H1 (cell line): ENCODE measurements at regions not wholly inside any gene's neighbourhood (a gene's known extent, or its start where the extent isn't known, plus 50 kb on each side); places are given as distances from the start of the nearest gene placed in this dataset.

Experiments
- CTCF ChIA-PET: fragments of 300-600 bp; sonication (Branson Sonifier 250); formaldehyde crosslinking; loops from one replicate; lab custom pipeline; 2021; ENCODE audit not compliant: partially characterized antibody; lab: Charles Lee
- POLR2A ChIA-PET: fragments of 300-600 bp; sonication (Branson Sonifier 250); formaldehyde crosslinking; loops from one replicate; lab custom pipeline; 2021; ENCODE audit warnings: inconsistent platforms; ENCODE audit not compliant: partially characterized antibody; lab: Charles Lee
- DNase-seq, 2 experiments: peaks; one replicate each; pipeline versions ENCODE4 v3.0.0 to v3.0.0-alpha.2; 2010 to 2022; ENCODE audit warnings: low spot score in 2 of 2, low read depth in 1 of 2, mixed read lengths in 1 of 2
- FAIRE-seq: peaks from 2 replicates; lab custom pipeline; 2011; peaks lifted over from hg19 to GRCh38; lab: Jason Lieb, UNC
- H2AFZ ChIP-seq: 2 replicates; pipeline ENCODE4 v1.8.1; 2012; ENCODE audit warnings: low read length, inconsistent platforms
- H2AK5ac ChIP-seq: 2 replicates; pipeline ENCODE4 v1.6.1; 2013; ENCODE audit warnings: low read depth, low read length
- H2BK120ac ChIP-seq: replicated peaks from 2 replicates; pipeline ENCODE3; 2013; ENCODE audit warnings: low read depth, low read length, inconsistent platforms
- H2BK12ac ChIP-seq: 2 replicates; pipeline ENCODE4 v1.6.1; 2013; ENCODE audit warnings: low read depth, low read length
- H2BK15ac ChIP-seq: 2 replicates; pipeline ENCODE4 v1.6.1; 2013; ENCODE audit warnings: low read length
- H2BK20ac ChIP-seq: 2 replicates; pipeline ENCODE4 v1.6.1; 2013; ENCODE audit warnings: low read length
- H2BK5ac ChIP-seq: 2 replicates; pipeline ENCODE4 v1.6.1; 2013; ENCODE audit warnings: low read depth, low read length
- H3K14ac ChIP-seq: 2 replicates; pipeline ENCODE4 v1.6.1; 2013; ENCODE audit warnings: inconsistent platforms; ENCODE audit not compliant: insufficient read length
- H3K18ac ChIP-seq: 2 replicates; pipeline ENCODE4 v1.6.1; 2013; ENCODE audit warnings: low read length; ENCODE audit errors: extremely low read depth
- H3K23ac ChIP-seq: 2 replicates; pipeline ENCODE4 v1.6.1; 2013; ENCODE audit warnings: inconsistent platforms; ENCODE audit not compliant: insufficient read length
- H3K23me2 ChIP-seq: 2 replicates; pipeline ENCODE4 v1.6.1; 2013; ENCODE audit warnings: low read depth, low read length
- H3K27ac ChIP-seq: 2 replicates; pipeline ENCODE4 v1.6.1; 2011; ENCODE audit warnings: low read depth, low read length, inconsistent platforms
- H3K27me3 ChIP-seq, 4 experiments: replicated peaks in 1 of 4; 1 replicate in 1 of 4; 2 replicates in 3 of 4; pipeline versions ENCODE4 v1.6.1 to v1.8.1; 2011 to 2013; ENCODE audit warnings: low read length in 3 of 4, mild to moderate bottlenecking in 3 of 4, inconsistent platforms in 2 of 4, mixed read lengths in 2 of 4, moderate library complexity in 1 of 4; ENCODE audit not compliant: control insufficient read depth in 3 of 4, insufficient read depth in 3 of 4; ENCODE audit errors: extremely low read depth in 1 of 4
- H3K36me3 ChIP-seq, 4 experiments: 2 replicates each; pipeline versions ENCODE4 v1.6.1 to v1.8.1; 2011 to 2013; ENCODE audit warnings: mild to moderate bottlenecking in 4 of 4, low read length in 3 of 4, moderate library complexity in 2 of 4, control low read depth in 1 of 4, inconsistent platforms in 1 of 4; ENCODE audit not compliant: insufficient read depth in 4 of 4, control insufficient read depth in 2 of 4
- H3K4ac ChIP-seq: replicated peaks from 2 replicates; pipeline ENCODE3; 2013; ENCODE audit warnings: low read length, low read depth, mixed read lengths, inconsistent platforms; ENCODE audit not compliant: insufficient read length
- H3K4me1 ChIP-seq, 4 experiments: replicated peaks in 1 of 4; 1 replicate in 1 of 4; 2 replicates in 3 of 4; pipeline versions ENCODE4 v1.6.1 to v1.8.1; 2011 to 2013; ENCODE audit warnings: low read length in 3 of 4, inconsistent platforms in 2 of 4, mixed read lengths in 1 of 4; ENCODE audit not compliant: insufficient read depth in 4 of 4, control insufficient read depth in 3 of 4
- H3K4me2 ChIP-seq, 2 experiments: 2 replicates each; pipeline versions ENCODE4 v1.6.1 to v1.8.1; 2011 to 2013; ENCODE audit warnings: low read depth in 2 of 2, low read length in 2 of 2, control low read depth in 1 of 2, inconsistent platforms in 1 of 2, mild to moderate bottlenecking in 1 of 2; ENCODE audit not compliant: insufficient read depth in 1 of 2
- H3K4me3 ChIP-seq, 4 experiments: fragments of 200-600, 300-600 bp in 1 of 4; sonication (generic), shearing (Covaris generic), sonication (Bioruptor Twin) in 1 of 4; 2 replicates each; pipeline versions ENCODE4 v1.5.1 to v1.8.1; 2011 to 2016; ENCODE audit warnings: low read length in 4 of 4, low read depth in 3 of 4, control low read depth in 2 of 4, inconsistent platforms in 2 of 4, mild to moderate bottlenecking in 2 of 4, mixed read lengths in 1 of 4, moderate library complexity in 1 of 4; ENCODE audit not compliant: insufficient read depth in 2 of 4; ENCODE audit errors: extremely low read depth in 1 of 4
- H3K56ac ChIP-seq: replicated peaks from 2 replicates; pipeline ENCODE3; 2013; ENCODE audit warnings: low read depth, mild to moderate bottlenecking, mixed read lengths, low read length, inconsistent platforms; ENCODE audit not compliant: insufficient read length
- H3K79me1 ChIP-seq: 2 replicates; pipeline ENCODE4 v1.6.1; 2013; ENCODE audit warnings: low read depth, low read length, control low read depth
- H3K79me2 ChIP-seq, 2 experiments: 2 replicates each; pipeline versions ENCODE4 v1.6.1 to v1.8.1; 2012 to 2013; ENCODE audit warnings: low read length in 2 of 2, mild to moderate bottlenecking in 2 of 2, inconsistent platforms in 1 of 2; ENCODE audit not compliant: insufficient read depth in 2 of 2, control insufficient read depth in 1 of 2
- H3K9ac ChIP-seq, 4 experiments: replicated peaks in 1 of 4; 1 replicate in 1 of 4; 2 replicates in 3 of 4; pipeline versions ENCODE4 v1.6.1 to v1.8.1; 2011 to 2013; ENCODE audit warnings: low read depth in 3 of 4, low read length in 3 of 4, control low read depth in 2 of 4, mild to moderate bottlenecking in 2 of 4, moderate library complexity in 2 of 4, inconsistent platforms in 1 of 4; ENCODE audit errors: extremely low read depth in 1 of 4
- H3K9me3 ChIP-seq, 2 experiments: 2 replicates each; pipeline versions ENCODE4 v1.6.1 to v1.8.1; 2012 to 2013; ENCODE audit warnings: mild to moderate bottlenecking in 2 of 2, moderate library complexity in 2 of 2, control low read depth in 1 of 2, inconsistent platforms in 1 of 2, low read depth in 1 of 2, low read length in 1 of 2, mixed read lengths in 1 of 2; ENCODE audit not compliant: insufficient read depth in 2 of 2
- H4K20me1 ChIP-seq, 2 experiments: replicated peaks in 1 of 2; 2 replicates each; pipeline versions ENCODE3 to v1.8.1; 2011 to 2013; ENCODE audit warnings: inconsistent platforms in 2 of 2, low read length in 2 of 2, mild to moderate bottlenecking in 1 of 2; ENCODE audit not compliant: insufficient read depth in 2 of 2, control insufficient read depth in 1 of 2
- H4K5ac ChIP-seq: 2 replicates; pipeline ENCODE4 v1.6.1; 2013; ENCODE audit warnings: low read length, low read depth, mixed read lengths, inconsistent platforms; ENCODE audit not compliant: insufficient read length
- H4K8ac ChIP-seq: 2 replicates; pipeline ENCODE4 v1.8.0; 2013; ENCODE audit warnings: mild to moderate bottlenecking, moderate library complexity, low read length, inconsistent platforms; ENCODE audit not compliant: insufficient read depth; ENCODE audit errors: extremely low read depth
- H4K91ac ChIP-seq: replicated peaks from 2 replicates; pipeline ENCODE3; 2013; ENCODE audit warnings: low read length, mixed read lengths, inconsistent platforms; ENCODE audit not compliant: insufficient read length
- BCL11A ChIP-seq, 2 experiments: IDR thresholded peaks; one replicate each; pipeline ENCODE4 v1.6.1; 2011; ENCODE audit warnings: low read depth in 2 of 2, low read length in 2 of 2, mild to moderate bottlenecking in 2 of 2
- CHD2 ChIP-seq: IDR thresholded peaks from 2 replicates; pipeline ENCODE4 v1.6.1; 2012; ENCODE audit warnings: low read length, improper control_type of control experiment
- NANOG ChIP-seq: IDR thresholded peaks from 2 replicates; pipeline ENCODE4 v1.6.1; 2011; ENCODE audit warnings: low read length, low read depth, mild to moderate bottlenecking, inconsistent platforms; ENCODE audit not compliant: insufficient read depth, poor library complexity, severe bottlenecking
- PHF8 ChIP-seq: fragments of 200-600 bp; sonication (generic); conservative IDR thresholded peaks from 2 replicates; pipeline ENCODE4 v1.7.1; 2012; ENCODE audit warnings: low read depth, mild to moderate bottlenecking, inconsistent platforms, low read length, moderate library complexity
- TAF1 ChIP-seq: IDR thresholded peaks from 2 replicates; pipeline ENCODE4 v1.6.1; 2011; ENCODE audit warnings: mild to moderate bottlenecking, low read depth, low read length
- TAF7 ChIP-seq: optimal IDR thresholded peaks from 2 replicates; pipeline ENCODE3; 2011; ENCODE audit warnings: low read depth, mild to moderate bottlenecking, inconsistent platforms, low read length, moderate library complexity, borderline replicate concordance
- TEAD4 ChIP-seq: IDR thresholded peaks from 2 replicates; pipeline ENCODE4 v1.6.1; 2012; ENCODE audit warnings: low read depth, low read length, inconsistent platforms, mixed read lengths
- WGBS, 2 experiments: shearing (Covaris generic) in 1 of 2; methylation state at CpG; one replicate each; pipeline versions ENCODE4 v1.1.6 to v1.1.7; 2013 to 2015; ENCODE audit warnings: low lambda C conversion rate in 2 of 2, mixed read lengths in 2 of 2, inconsistent platforms in 1 of 2, low coverage in 1 of 2, missing lambda C conversion rate in 1 of 2; ENCODE audit not compliant: insufficient replicate concordance in 2 of 2, insufficient coverage in 1 of 2, insufficient read length in 1 of 2; ENCODE audit errors: extremely low coverage in 1 of 2, missing lambda C conversion rate in 1 of 2; 5-methylcytosine and 5-hydroxymethylcytosine counted together

DNA sequence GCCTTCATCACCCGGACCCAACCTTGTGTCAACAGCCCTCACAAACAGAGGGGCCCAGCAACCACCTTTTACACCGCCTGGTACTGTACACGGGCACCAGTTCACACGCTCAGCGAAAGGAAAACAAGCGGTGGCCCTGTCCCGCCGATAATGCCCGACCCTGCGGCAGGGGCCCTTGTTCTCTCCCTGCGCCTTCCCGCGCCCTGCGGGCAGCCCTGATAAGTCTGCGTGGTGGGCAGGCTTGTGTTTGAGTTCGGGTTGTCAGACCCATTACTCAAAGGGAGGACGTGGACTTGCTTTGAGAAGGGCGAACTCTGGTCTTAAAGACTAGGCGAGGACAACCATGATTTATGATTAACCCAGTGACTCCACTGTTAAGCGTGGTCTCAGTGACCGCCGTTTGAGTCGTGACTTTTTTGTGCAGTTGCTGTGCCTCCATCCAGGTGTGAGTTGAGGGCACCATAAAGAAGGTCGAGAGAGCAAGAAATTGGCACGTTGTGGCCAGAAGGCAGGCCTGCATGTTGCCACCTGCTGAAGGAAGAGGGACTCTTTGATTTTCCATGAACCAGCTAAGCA is 167.4 kb upstream of the GATA6 start:
- Histone ChIP-seq H3K36me3 (no peaks in the 10 kb centered on the region), H3K4me1 (no peaks in the 10 kb centered on the region), H3K14ac (no peak overlapping the region), H2BK120ac (no peak overlapping the region), H3K27ac (no peak overlapping the region), H3K56ac (no peak overlapping the region), H2BK5ac (no peak overlapping the region), H2AK5ac (no peak overlapping the region), H4K8ac (no peak overlapping the region), H2AFZ (no peak overlapping the region), H3K79me1 (no peaks in the 10 kb centered on the region), H2BK15ac (no peak overlapping the region), H3K4me2 (no peak overlapping the region), H4K91ac (no peak overlapping the region), H3K9me3 (no peaks in the 10 kb centered on the region), H2BK20ac (no peak overlapping the region), H2BK12ac (no peak overlapping the region), H3K23me2 (no peaks in the 10 kb centered on the region; the same call in 1 of the 2 replicates), H3K27me3 (no peaks in the 10 kb centered on the region), H4K5ac (no peak overlapping the region), H3K4ac (no peak overlapping the region), H3K18ac (no peak overlapping the region), H3K79me2 (no peaks in the 10 kb centered on the region), H3K9ac (no peak overlapping the region; a peak in 1 of 7 replicates), H3K4me3 (no peak overlapping the region), H3K23ac (no peak overlapping the region), H4K20me1 (no peaks in the 10 kb centered on the region)
- DNase-seq: no peak
- POLR2A ChIA-PET: no interaction called here
- CTCF ChIA-PET: interaction anchor here (0.6 to 1.5 kb wide), 2 partner anchors 85 to 126 kb away, joined by 4 read pairs; no protein-coding TSS in a partner anchor
- 90% methylated on average over 25 of the region's 25 CpGs; no CpG with 5 or more reads in 1 of the 2 experiments for WGBS, 2 experiments
- FAIRE-seq: no peak
- TF ChIP-seq TEAD4 (no peak), TAF1 (no peak), NANOG (no peak), PHF8 (no peak), TAF7 (no peak), BCL11A (IDR thresholded peaks at IDR 0.05; ENCODE audit: low read depth in 2 of 2, low read length in 2 of 2) (no peak), CHD2 (no peak)
